HepG2 (cell line): ENCODE measurements at regions not wholly inside any gene's neighbourhood (a gene's known extent, or its start where the extent isn't known, plus 50 kb on each side); places are given as distances from the start of the nearest gene placed in this dataset.

ENCODE experiments used
- CEBPG ChIP-seq: IDR thresholded peaks from 2 replicates; pipeline ENCODE4 v1.6.1; 2016
- FOSL2 ChIP-seq: sonication (generic); formaldehyde crosslinking; IDR thresholded peaks from 2 replicates; pipeline ENCODE4 v1.4.0; 2020; ENCODE audit warnings: missing genetic modification reagents
- HNF4A ChIP-seq: sonication (generic); formaldehyde crosslinking; IDR thresholded peaks from 2 replicates; pipeline ENCODE4 v1.4.0; 2020; ENCODE audit warnings: missing genetic modification reagents
- IKZF4 ChIP-seq: sonication (generic); formaldehyde crosslinking; IDR thresholded peaks from 2 replicates; pipeline ENCODE4 v1.5.1; 2020; ENCODE audit warnings: borderline replicate concordance, mild to moderate bottlenecking, low read depth, missing genetic modification reagents; ENCODE audit errors: not compliant biosample characterization
- MIER2 ChIP-seq: IDR thresholded peaks from 2 replicates; pipeline ENCODE4 v1.6.1; 2016; ENCODE audit warnings: missing biosample characterization, missing genetic modification reagents
- MYC ChIP-seq: sonication (generic); formaldehyde crosslinking; IDR thresholded peaks from 2 replicates; pipeline ENCODE4 v1.9.0; 2021; ENCODE audit warnings: missing genetic modification reagents, borderline replicate concordance
- NR2F6 ChIP-seq, 2 experiments: IDR thresholded peaks; 2 replicates each; pipeline ENCODE4 v1.6.1; 2016; ENCODE audit warnings: antibody characterized with exemption in 1 of 2, mild to moderate bottlenecking in 1 of 2
- RARA ChIP-seq: IDR thresholded peaks from 2 replicates; pipeline ENCODE4 v1.6.1; 2016; ENCODE audit warnings: missing genetic modification reagents, missing compliant biosample characterization
- RXRB ChIP-seq: IDR thresholded peaks from 2 replicates; pipeline ENCODE4 v1.6.1; 2016; ENCODE audit warnings: borderline replicate concordance, missing genetic modification reagents, missing compliant biosample characterization
- STAT5B ChIP-seq: sonication (generic); formaldehyde crosslinking; IDR thresholded peaks from 2 replicates; pipeline ENCODE4 v1.4.0; 2020; ENCODE audit warnings: missing genetic modification reagents
- ZBTB3 ChIP-seq: sonication (generic); formaldehyde crosslinking; IDR thresholded peaks from 2 replicates; pipeline ENCODE4 v1.4.0; 2020; ENCODE audit warnings: low read depth, mild to moderate bottlenecking, moderate library complexity, missing genetic modification reagents, borderline replicate concordance
- ZFYVE20 ChIP-seq: sonication (generic); formaldehyde crosslinking; IDR thresholded peaks from 2 replicates; pipeline ENCODE4 v1.8.0; 2023; ENCODE audit warnings: low read depth, mild to moderate bottlenecking, moderate library complexity, missing genetic modification reagents, borderline replicate concordance
- ZSCAN21 ChIP-seq: sonication (generic); formaldehyde crosslinking; IDR thresholded peaks from 2 replicates; pipeline ENCODE4 v1.8.0; 2022; ENCODE audit warnings: mild to moderate bottlenecking, missing genetic modification reagents, moderate library complexity, borderline replicate concordance
- TF ChIP-seq, protein P1 (sequence below): sonication (generic); formaldehyde crosslinking; IDR thresholded peaks from 2 replicates; pipeline ENCODE4 v1.4.0; 2020; ENCODE audit warnings: mild to moderate bottlenecking, missing genetic modification reagents
- TF ChIP-seq, protein P2 (sequence below): sonication (generic); formaldehyde crosslinking; IDR thresholded peaks from 2 replicates; pipeline ENCODE4 v1.5.0; 2020; ENCODE audit warnings: missing genetic modification reagents, mild to moderate bottlenecking, borderline replicate concordance
- TF ChIP-seq, protein P3 (sequence below): IDR thresholded peaks from 2 replicates; pipeline ENCODE4 v1.6.1; 2016; ENCODE audit warnings: low read depth, control low read depth
- TF ChIP-seq, protein P4 (sequence below): sonication (generic); formaldehyde crosslinking; IDR thresholded peaks from 2 replicates; pipeline ENCODE4 v1.4.0; 2020; ENCODE audit warnings: missing genetic modification reagents

DNA sequence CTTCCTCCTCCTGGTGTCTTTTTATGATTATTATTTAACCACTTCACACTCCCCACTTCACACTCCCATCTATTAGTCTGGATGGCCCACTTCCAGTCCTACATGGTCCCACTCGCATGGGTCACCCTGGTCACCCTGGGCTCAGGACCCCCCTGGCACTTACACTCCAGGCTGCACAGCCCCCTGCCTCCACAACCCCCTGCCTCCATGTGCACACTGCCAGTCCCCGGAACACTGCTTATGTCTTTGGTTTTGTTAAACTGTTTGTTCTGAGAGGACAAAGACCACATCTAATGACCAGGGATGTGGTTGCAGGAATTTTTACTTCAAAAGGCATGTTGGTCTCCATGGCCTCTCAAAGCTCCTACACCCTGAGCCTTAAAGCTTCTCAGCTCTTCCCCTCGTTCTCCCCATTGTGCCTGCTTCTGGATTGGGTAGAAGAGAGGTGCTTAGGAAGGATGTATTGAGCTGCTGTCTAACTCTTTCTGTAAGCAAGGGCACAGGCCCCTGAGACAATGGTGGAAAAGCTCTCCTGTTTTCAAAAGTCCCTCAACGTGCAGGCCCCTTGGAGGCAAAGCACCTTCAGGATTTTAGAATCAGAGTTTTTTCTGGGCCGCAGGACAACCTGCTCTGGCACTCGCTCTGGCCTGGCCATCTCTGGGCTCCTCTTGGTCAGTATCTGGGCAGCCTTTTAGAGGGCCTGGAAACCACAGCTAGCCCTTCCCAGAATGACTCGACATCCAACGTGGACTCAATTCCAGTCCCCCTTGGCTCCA is 150.0 kb upstream of the HAAO start (continued):
- TF ChIP-seq STAT5B (CRISPR knock-in tag) (no peak), ZFYVE20 (CRISPR knock-in tag) (no peak), RXRB (CRISPR knock-in tag) (0 out of 2 replicates have a peak, but pooled peaks have one; percentile 28), IKZF4 (CRISPR knock-in tag) (no peak), NR2F6 (IDR thresholded peaks at IDR 0.05) (no peak; the same call in none of the 2 replicates), NR2F6 (CRISPR knock-in tag; IDR thresholded peaks at IDR 0.05) (peak; percentile 57; the same call in 1 of the 2 replicates), MIER2 (CRISPR knock-in tag) (peak; percentile 46; the same call in 1 of the 2 replicates), RARA (CRISPR knock-in tag) (peak; percentile 44; the same call in 1 of the 2 replicates), FOSL2 (CRISPR knock-in tag) (no peak), CEBPG (CRISPR knock-in tag) (0 out of 2 replicates have a peak, but pooled peaks have one; percentile 5), HNF4A (peak; percentile 87), ZBTB3 (CRISPR knock-in tag) (0 out of 2 replicates have a peak, but pooled peaks have one; percentile 76), MYC (CRISPR knock-in tag) (peak; percentile 78; the same call in 1 of the 2 replicates), ZSCAN21 (CRISPR knock-in tag) (no peak)
- TF ChIP-seq, protein P1, sequence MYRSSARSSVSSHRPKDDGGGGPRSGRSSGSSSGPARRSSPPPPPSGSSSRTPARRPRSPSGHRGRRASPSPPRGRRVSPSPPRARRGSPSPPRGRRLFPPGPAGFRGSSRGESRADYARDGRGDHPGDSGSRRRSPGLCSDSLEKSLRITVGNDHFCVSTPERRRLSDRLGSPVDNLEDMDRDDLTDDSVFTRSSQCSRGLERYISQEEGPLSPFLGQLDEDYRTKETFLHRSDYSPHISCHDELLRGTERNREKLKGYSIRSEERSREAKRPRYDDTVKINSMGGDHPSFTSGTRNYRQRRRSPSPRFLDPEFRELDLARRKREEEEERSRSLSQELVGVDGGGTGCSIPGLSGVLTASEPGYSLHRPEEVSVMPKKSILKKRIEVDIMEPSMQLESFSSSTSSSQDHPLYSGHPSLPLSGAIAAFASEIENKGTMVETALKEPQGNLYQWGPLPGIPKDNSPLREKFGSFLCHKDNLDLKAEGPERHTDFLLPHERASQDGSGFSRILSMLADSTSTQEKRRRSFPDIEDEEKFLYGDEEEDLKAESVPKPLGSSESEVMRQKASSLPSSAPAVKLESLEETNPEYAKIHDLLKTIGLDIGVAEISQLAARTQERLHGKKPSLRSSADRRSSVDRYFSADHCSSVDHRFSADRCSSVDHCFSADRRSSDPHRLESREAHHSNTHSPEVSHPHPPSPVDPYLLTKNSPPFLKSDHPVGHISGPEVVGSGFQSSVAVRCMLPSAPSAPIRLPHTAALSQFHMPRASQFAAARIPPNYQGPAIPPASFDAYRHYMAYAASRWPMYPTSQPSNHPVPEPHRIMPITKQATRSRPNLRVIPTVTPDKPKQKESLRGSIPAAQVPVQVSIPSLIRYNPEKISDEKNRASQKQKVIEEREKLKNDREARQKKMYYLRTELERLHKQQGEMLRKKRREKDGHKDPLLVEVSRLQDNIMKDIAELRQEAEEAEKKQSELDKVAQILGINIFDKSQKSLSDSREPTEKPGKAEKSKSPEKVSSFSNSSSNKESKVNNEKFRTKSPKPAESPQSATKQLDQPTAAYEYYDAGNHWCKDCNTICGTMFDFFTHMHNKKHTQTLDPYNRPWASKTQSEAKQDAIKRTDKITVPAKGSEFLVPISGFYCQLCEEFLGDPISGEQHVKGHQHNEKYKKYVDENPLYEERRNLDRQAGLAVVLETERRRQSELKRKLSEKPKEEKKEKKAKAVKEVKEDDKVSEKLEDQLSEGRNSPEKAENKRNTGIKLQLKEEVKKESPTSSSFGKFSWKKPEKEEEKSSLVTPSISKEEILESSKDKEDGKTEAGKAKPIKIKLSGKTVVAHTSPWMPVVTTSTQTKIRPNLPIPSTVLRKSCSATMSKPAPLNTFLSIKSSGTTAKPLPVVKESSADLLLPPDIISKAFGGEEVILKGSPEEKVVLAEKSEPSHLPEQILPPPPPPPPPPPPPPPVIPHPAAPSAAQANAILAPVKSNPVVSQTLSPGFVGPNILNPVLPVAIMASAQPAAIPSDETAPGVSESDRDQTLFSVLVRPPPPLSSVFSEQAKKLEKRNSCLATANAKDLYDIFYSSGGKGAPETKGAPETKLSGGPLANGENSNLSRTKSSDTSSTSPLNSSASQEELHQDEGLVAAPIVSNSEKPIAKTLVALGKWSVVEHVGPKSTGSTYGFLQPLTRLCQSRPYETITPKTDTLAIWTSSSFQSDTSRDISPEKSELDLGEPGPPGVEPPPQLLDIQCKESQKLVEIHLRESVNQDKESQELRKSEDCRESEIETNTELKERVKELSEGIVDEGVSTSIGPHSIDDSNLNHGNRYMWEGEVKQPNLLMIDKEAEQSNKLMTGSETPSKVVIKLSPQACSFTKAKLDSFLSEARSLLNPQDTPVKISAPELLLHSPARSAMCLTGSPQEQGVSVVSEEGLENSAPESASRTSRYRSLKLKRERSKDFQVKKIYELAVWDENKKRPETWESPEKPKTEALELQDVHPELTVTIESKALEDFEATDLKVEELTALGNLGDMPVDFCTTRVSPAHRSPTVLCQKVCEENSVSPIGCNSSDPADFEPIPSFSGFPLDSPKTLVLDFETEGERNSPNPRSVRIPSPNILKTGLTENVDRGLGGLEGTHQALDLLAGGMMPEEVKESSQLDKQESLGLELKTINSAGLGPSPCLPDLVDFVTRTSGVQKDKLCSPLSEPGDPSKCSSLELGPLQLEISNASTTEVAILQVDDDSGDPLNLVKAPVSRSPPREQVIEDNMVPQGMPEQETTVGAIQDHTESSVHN = no peak
- TF ChIP-seq, protein P2, sequence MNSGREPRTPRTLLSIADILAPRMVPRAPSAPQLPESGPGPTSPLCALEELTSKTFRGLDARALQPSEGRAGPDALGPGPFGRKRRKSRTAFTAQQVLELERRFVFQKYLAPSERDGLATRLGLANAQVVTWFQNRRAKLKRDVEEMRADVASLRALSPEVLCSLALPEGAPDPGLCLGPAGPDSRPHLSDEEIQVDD = no peak
- TF ChIP-seq, protein P3, sequence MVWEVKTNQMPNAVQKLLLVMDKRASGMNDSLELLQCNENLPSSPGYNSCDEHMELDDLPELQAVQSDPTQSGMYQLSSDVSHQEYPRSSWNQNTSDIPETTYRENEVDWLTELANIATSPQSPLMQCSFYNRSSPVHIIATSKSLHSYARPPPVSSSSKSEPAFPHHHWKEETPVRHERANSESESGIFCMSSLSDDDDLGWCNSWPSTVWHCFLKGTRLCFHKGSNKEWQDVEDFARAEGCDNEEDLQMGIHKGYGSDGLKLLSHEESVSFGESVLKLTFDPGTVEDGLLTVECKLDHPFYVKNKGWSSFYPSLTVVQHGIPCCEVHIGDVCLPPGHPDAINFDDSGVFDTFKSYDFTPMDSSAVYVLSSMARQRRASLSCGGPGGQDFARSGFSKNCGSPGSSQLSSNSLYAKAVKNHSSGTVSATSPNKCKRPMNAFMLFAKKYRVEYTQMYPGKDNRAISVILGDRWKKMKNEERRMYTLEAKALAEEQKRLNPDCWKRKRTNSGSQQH (CRISPR knock-in tag) = peak; percentile 51; the same call in 1 of the 2 replicates
- TF ChIP-seq, protein P4, sequence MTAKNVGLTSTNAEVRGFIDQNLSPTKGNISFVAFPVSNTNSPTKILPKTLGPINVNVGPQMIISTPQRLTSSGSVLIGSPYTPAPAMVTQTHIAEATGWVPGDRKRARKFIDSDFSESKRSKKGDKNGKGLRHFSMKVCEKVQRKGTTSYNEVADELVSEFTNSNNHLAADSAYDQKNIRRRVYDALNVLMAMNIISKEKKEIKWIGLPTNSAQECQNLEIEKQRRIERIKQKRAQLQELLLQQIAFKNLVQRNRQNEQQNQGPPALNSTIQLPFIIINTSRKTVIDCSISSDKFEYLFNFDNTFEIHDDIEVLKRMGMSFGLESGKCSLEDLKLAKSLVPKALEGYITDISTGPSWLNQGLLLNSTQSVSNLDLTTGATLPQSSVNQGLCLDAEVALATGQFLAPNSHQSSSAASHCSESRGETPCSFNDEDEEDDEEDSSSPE (CRISPR knock-in tag) = peak; percentile 29; the same call in 1 of the 2 replicates
